Panc1 (cell line): ENCODE measurements at regions not wholly inside any gene's neighbourhood (a gene's known extent, or its start where the extent isn't known, plus 50 kb on each side); places are given as distances from the start of the nearest gene placed in this dataset.

Source experiments
- ATAC-seq: fragments of 200-7000 bp; cut with Tn5 transposase; 2 replicates; pipeline ENCODE4 v1.9.1; 2020; ENCODE audit warnings: mild to moderate bottlenecking, moderate library complexity
- BruUV-seq: library from RNA; stranded (reverse); fragments of 400-500 nt; replicated peaks from 2 replicates; lab custom pipeline; 2021; lab: Mats Ljungman, UMichigan
- CTCF ChIA-PET: fragments of 300-600 bp; sonication (Branson Sonifier 250); formaldehyde crosslinking; loops from one replicate; lab custom pipeline; 2022; ENCODE audit warnings: antibody characterized with exemption; lab: Charles Lee
- POLR2A ChIA-PET: fragments of 300-600 bp; sonication (Branson Sonifier 250); formaldehyde crosslinking; loops from one replicate; lab custom pipeline; 2022; ENCODE audit warnings: antibody characterized with exemption; lab: Charles Lee
- DNase-seq: peaks from one replicate; pipeline ENCODE4 v3.0.0-alpha.2; 2010; ENCODE audit warnings: low read depth, low spot score
- H3K27ac ChIP-seq: 2 replicates; pipeline ENCODE4 v1.5.1; 2011; ENCODE audit warnings: mild to moderate bottlenecking, low read length, inconsistent platforms
- H3K27me3 ChIP-seq: fragments of 200-500 bp; sonication (Bioruptor generic); 2 replicates; pipeline ENCODE4 v1.6.0; 2014; ENCODE audit warnings: low read length, inconsistent platforms; ENCODE audit not compliant: control insufficient read depth, insufficient read depth
- H3K36me3 ChIP-seq: fragments of 200-500 bp; sonication (Bioruptor generic); 2 replicates; pipeline ENCODE4 v1.5.1; 2014; ENCODE audit warnings: inconsistent platforms, mild to moderate bottlenecking, low read length, moderate library complexity; ENCODE audit not compliant: control insufficient read depth, insufficient read depth
- H3K4me1 ChIP-seq: 2 replicates; pipeline ENCODE4 v1.5.1; 2011; ENCODE audit warnings: inconsistent platforms, mild to moderate bottlenecking, low read length, moderate library complexity; ENCODE audit not compliant: control insufficient read depth, insufficient read depth
- H3K4me3 ChIP-seq, 2 experiments: 2 replicates each; pipeline ENCODE4 v1.5.1; 2011 to 2012; ENCODE audit warnings: low read depth in 2 of 2, low read length in 2 of 2, mild to moderate bottlenecking in 2 of 2, inconsistent platforms in 1 of 2, moderate library complexity in 1 of 2
- H3K9me3 ChIP-seq: fragments of 200-500 bp; sonication (Bioruptor generic); 2 replicates; pipeline ENCODE4 v1.5.1; 2014; ENCODE audit warnings: low read depth, mild to moderate bottlenecking, inconsistent platforms, low read length, moderate library complexity; ENCODE audit not compliant: control insufficient read depth, insufficient read depth
- POLR2AphosphoS5 ChIP-seq: IDR thresholded peaks from 2 replicates; pipeline ENCODE4 v1.6.1; 2012; ENCODE audit warnings: mild to moderate bottlenecking, low read depth, low read length, moderate library complexity
- REST ChIP-seq, 2 experiments: IDR thresholded peaks; 2 replicates each; pipeline ENCODE4 v1.6.1; 2011 to 2012; ENCODE audit warnings: low read depth in 2 of 2, control low read depth in 1 of 2, low read length in 1 of 2, mild to moderate bottlenecking in 1 of 2, moderate library complexity in 1 of 2; ENCODE audit not compliant: insufficient read depth in 1 of 2
- SIN3A ChIP-seq: IDR thresholded peaks from 2 replicates; pipeline ENCODE4 v1.6.1; 2012; ENCODE audit warnings: low read depth, mild to moderate bottlenecking, low read length, moderate library complexity, borderline replicate concordance; ENCODE audit not compliant: insufficient read depth
- TCF7L2 ChIP-seq: IDR thresholded peaks from 2 replicates; pipeline ENCODE4 v1.6.1; 2011; ENCODE audit warnings: mild to moderate bottlenecking, low read depth, low read length, inconsistent platforms
- in situ Hi-C: cut with HindIII; loops from 2 replicates; pipeline ENCODE4 v1.10.0; 2016; ENCODE audit warnings: low sequenced_read_pairs, low pct_unique_long_range_greater_than_20kb
- intact Hi-C: fragments of 100-400 bp; cut with micrococcal nuclease; formaldehyde crosslinking; loops from one replicate; pipeline ENCODE4 v1.10.0; 2022; ENCODE audit not compliant: unreplicated experiment
- TF ChIP-seq, protein P1 (sequence below): fragments of 450-650 bp; IDR thresholded peaks from 2 replicates; pipeline ENCODE4 v1.5.1; 2017; ENCODE audit warnings: mild to moderate bottlenecking

DNA sequence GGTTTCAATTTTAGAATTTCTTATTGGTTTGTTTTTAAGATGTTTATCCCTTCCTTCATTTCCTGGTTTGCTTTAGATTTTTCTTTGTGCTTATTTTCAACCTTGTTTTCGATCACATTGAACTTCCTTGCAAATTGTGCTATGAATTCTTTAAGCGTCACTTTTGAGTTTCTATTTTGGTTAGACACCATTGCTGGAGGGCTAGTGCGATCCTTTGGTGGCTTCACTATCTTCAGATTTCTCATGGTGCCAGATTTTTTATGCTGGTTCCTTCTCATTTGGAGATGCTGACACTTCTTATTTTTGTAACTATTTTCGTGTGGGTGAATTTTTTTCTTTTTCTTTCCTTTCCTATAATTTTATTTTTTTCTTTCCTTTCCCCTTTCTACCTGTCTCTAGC lies 227.2 kb upstream of the HDX start:
- POLR2A ChIA-PET: no interaction called here
- H3K27ac ChIP-seq: no peak overlapping the region
- no peak overlapping the region for H3K4me3 ChIP-seq
- no peaks in the 10 kb centered on the region for H3K36me3 ChIP-seq
- DNase-seq (no peak), ATAC-seq (no peak)
- in situ Hi-C loops: no loop called here
- no peaks in the 10 kb centered on the region for H3K4me1 ChIP-seq
- H3K27me3 ChIP-seq: no peaks in the 10 kb centered on the region
- no peaks in the 10 kb centered on the region for H3K9me3 ChIP-seq
- no TSS peak for BruUV-seq
- CTCF ChIA-PET: no interaction called here
- no peak for TF ChIP-seq POLR2AphosphoS5
- TF ChIP-seq REST (IDR thresholded peaks at IDR 0.05; ENCODE audit: insufficient read depth in 1 of 2, low read depth in 2 of 2, low read length in 1 of 2): no peak
- TF ChIP-seq, protein P1, sequence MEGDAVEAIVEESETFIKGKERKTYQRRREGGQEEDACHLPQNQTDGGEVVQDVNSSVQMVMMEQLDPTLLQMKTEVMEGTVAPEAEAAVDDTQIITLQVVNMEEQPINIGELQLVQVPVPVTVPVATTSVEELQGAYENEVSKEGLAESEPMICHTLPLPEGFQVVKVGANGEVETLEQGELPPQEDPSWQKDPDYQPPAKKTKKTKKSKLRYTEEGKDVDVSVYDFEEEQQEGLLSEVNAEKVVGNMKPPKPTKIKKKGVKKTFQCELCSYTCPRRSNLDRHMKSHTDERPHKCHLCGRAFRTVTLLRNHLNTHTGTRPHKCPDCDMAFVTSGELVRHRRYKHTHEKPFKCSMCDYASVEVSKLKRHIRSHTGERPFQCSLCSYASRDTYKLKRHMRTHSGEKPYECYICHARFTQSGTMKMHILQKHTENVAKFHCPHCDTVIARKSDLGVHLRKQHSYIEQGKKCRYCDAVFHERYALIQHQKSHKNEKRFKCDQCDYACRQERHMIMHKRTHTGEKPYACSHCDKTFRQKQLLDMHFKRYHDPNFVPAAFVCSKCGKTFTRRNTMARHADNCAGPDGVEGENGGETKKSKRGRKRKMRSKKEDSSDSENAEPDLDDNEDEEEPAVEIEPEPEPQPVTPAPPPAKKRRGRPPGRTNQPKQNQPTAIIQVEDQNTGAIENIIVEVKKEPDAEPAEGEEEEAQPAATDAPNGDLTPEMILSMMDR: no peak
- no peak for TF ChIP-seq TCF7L2
- TF ChIP-seq SIN3A: no peak
- intact Hi-C loops: loop anchor here (5.0 to 10.0 kb wide), 2 partner anchors 178 to 815 kb away; no protein-coding TSS in a partner anchor

DNA sequence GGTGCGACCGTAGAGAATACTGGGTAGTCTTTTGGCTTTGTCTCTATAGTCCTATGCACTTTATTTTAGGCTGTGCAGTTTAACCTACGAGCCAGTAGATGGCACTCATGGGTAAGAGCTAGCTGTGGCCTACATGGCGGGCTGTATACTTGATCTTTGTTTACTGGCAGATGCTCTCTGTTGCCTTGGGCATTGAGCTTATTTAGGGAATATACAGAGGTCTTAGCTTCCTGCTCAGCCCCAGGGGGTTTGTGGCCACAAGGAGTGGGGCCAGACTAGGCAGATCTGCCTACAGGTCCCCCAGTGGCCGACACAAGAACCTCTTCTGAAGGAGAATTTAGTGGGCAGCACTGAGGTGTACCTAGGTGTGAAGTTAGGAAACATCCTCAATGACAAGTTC lies 227.6 kb upstream of the HDX start:
- ChIA-PET POLR2A (no interaction called here), CTCF (no interaction called here)
- DNase-seq: peak; percentile 30
- H3K36me3 ChIP-seq: no peaks in the 10 kb centered on the region
- TF ChIP-seq TCF7L2: peak; percentile 45; the same call in 1 of the 2 replicates
- TF ChIP-seq, protein P1: peak; percentile 85
- TF ChIP-seq REST (IDR thresholded peaks at IDR 0.05; ENCODE audit: insufficient read depth in 1 of 2, low read depth in 2 of 2, low read length in 1 of 2): no peak
- no peak for TF ChIP-seq SIN3A
- in situ Hi-C loops (no loop called here), intact Hi-C loops (loop anchor here (2.0 to 10.0 kb wide), 3 partner anchors 177 to 815 kb away; no protein-coding TSS in a partner anchor)
- H3K9me3 ChIP-seq: no peaks in the 10 kb centered on the region
- no peak overlapping the region for H3K4me3 ChIP-seq
- no peaks in the 10 kb centered on the region for H3K4me1 ChIP-seq
- H3K27ac ChIP-seq: no peak overlapping the region
- peak; percentile 91 for ATAC-seq
- no TSS peak for BruUV-seq
- H3K27me3 ChIP-seq: no peaks in the 10 kb centered on the region
